ENCODE measurements at regions not wholly inside any gene's neighbourhood (a gene's known extent, or its start where the extent isn't known, plus 50 kb on each side); places are given as distances from the start of the nearest gene placed in this dataset.
"Not testable (repeated sequence)": the region's sequence is repeated elsewhere in the genome, so short reads cannot be mapped to it uniquely, and the experiment has no call there.

DNA sequence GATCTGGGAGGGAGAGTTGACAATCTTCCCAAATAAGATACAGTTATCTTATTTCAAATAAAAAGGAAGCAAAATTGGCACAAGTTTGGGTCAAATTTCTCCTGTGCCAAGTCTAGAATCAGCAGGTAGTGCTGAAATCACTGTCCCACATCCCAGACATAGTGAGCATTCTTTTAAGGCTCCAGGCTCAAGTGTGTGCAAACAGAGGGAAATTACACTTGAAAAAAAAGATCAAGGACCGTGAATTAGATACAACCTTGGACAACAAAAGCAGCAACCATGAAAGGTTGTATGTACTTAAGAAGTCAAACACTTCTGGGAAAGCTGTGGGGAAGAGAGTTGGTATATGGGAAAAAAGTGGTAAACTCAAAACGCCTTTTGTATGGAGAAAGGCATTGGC, 280.2 kb upstream of the PLGLB1 start:
- not testable (repeated sequence) for TF ChIP-seq POLR2AphosphoS5 (IDR thresholded peaks at IDR 0.05)
- TF ChIP-seq, protein P1, sequence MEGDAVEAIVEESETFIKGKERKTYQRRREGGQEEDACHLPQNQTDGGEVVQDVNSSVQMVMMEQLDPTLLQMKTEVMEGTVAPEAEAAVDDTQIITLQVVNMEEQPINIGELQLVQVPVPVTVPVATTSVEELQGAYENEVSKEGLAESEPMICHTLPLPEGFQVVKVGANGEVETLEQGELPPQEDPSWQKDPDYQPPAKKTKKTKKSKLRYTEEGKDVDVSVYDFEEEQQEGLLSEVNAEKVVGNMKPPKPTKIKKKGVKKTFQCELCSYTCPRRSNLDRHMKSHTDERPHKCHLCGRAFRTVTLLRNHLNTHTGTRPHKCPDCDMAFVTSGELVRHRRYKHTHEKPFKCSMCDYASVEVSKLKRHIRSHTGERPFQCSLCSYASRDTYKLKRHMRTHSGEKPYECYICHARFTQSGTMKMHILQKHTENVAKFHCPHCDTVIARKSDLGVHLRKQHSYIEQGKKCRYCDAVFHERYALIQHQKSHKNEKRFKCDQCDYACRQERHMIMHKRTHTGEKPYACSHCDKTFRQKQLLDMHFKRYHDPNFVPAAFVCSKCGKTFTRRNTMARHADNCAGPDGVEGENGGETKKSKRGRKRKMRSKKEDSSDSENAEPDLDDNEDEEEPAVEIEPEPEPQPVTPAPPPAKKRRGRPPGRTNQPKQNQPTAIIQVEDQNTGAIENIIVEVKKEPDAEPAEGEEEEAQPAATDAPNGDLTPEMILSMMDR (IDR thresholded peaks at IDR 0.05 in 8 of 11, conservative IDR thresholded peaks at IDR 0.05 in 3 of 11): not testable (repeated sequence)

Data from spleen (tissue), 7 donors.